ENCODE measurements at regions not wholly inside any gene's neighbourhood (a gene's known extent, or its start where the extent isn't known, plus 50 kb on each side); places are given as distances from the start of the nearest gene placed in this dataset.
A peak's percentile ranks its signal among the peaks of the same experiment; 100 is the strongest.
"Not testable (repeated sequence)": the region's sequence is repeated elsewhere in the genome, so short reads cannot be mapped to it uniquely, and the experiment has no call there.

DNA sequence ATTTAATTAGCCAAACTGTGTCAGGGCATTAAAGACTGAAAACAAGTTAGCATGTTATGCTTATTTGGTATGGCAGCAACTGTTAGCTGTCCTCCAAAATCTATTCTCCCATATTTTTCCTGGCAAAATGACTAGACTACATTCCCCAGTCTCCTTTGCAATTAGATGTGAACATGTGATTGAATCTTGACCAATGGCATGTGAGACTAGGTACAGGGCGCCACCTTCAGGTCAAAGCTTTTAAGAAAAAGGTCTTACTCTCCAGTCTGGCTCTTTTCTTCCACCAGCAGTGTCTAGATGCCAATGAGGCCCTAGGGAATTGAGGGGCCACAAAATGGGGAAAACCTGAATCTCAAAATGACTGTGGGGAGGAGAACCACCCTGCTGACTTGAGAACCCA, 408.2 kb downstream of the SMARCA1 start:
- Histone ChIP-seq H3K36me3 (no peaks in the 10 kb centered on the region), H3K4me3 (no peak overlapping the region), H3K27me3 (no peaks in the 10 kb centered on the region), H3K9me3 (no peaks in the 10 kb centered on the region)
- peak; percentile 1 for DNase-seq

DNA sequence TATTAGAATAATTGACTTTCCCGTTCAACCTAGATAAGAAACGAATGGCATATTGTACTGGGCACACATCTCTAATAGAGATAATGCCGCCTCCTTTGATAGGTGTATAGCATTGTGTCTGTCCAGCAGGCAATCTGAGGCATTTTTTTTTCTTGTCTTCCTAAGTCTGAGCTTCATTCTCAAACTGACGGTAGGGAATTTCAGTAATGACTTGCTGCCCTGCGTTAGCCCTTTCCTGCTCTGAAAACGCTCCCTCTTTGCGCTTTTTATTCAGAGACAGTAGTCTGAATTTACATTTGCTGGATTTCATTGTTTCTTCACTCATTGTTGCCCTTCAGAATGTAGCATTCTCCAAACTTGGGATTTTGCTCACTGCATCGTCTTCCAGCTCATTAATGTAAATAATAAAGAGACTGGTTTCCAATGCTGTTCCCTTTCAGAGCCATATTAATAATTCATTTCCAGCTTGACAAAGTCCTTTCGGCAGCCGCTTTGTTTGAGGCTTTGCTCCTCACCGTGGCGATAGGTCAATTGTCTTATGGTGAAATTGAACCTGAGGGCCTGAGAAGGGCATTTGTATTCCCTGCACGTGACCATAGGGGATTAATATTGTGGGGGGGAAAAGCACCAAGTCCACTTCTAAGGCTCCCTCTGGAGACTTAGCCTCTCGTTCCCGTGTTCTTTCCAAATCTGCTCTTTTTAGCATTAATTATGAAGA, 412.1 kb downstream of the SMARCA1 start:
- H3K9me3 ChIP-seq = no peaks in the 10 kb centered on the region
- no peaks in the 10 kb centered on the region for H3K27me3 ChIP-seq
- no peak for DNase-seq
- H3K4me3 ChIP-seq = no peak overlapping the region
- no peaks in the 10 kb centered on the region for H3K36me3 ChIP-seq

- DNase-seq = no peak
- Histone ChIP-seq H3K27me3 (no peaks in the 10 kb centered on the region), H3K36me3 (no peaks in the 10 kb centered on the region), H3K9me3 (no peaks in the 10 kb centered on the region), H3K4me3 (no peak overlapping the region)
These were observed 414.4 kb downstream of the SMARCA1 start for GRCh38 chrX:129108936-129109335.

DNA sequence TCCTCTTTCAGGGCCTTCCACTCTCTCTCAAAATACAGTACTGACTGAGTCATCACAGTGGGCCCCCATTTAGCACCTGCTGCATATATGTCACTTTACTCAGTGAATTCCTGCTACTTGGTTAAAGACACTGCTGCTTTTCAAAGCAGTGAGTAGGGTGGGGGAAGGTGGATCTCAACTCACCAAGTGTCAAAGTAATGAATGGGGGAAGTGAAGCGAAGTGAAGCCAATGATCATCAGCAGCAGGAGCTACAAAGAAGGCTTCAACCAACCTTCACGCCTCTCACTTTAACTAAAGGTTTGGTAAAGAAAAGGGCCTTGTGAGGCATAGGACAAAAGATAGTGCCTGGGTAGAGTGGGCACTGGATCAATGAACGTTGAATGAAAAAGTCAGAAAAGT, 424.1 kb downstream of the SMARCA1 start:
- no peak overlapping the region for H3K4me3 ChIP-seq
- no peaks in the 10 kb centered on the region for H3K27me3 ChIP-seq
- H3K36me3 ChIP-seq = no peaks in the 10 kb centered on the region
- no peak for DNase-seq
- no peaks in the 10 kb centered on the region for H3K9me3 ChIP-seq

DNA sequence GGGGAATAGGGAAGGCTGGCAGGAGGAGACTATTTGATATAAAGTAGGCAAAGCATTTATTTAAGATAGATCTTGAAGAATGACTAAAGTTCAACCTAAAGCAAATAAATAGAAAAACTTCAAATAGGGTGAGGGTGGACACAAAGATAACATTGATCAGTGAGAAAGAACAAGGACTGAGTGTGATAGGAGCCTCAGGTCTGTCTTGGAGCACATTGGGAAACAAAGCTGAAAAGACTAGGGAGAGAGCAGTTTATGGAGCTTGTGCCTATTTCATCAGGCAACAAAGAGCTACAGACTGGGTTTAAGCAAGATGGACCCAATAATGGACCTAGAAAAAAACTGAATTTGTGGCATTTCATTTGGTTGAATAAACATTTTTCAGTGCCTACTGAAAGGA, 425.6 kb downstream of the SMARCA1 start:
- no peaks in the 10 kb centered on the region for H3K36me3 ChIP-seq
- H3K4me3 ChIP-seq = no peak overlapping the region
- no peaks in the 10 kb centered on the region for H3K27me3 ChIP-seq
- no peaks in the 10 kb centered on the region for H3K9me3 ChIP-seq
- no peak for DNase-seq

DNA sequence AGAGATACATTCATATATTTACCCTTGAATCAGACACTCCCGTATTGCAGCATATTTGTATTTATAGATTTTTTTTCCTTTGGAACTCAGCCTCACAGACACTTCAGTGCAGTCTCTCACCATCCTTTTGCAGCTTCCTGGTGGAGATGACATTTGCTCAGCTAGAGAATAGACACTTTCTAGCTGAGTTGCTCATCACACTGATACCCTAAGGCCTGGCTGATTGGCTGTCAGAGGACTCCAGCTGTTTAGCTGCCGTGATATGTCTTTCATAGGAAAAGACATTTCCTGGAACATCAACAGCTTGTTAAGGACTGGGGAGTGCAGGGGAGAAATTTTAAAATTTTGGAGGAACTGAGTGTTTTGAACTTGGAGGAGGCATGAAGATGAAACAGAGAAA, 429.6 kb downstream of the SMARCA1 start:
- Histone ChIP-seq H3K27me3 (no peaks in the 10 kb centered on the region), H3K36me3 (no peaks in the 10 kb centered on the region), H3K4me3 (no peak overlapping the region), H3K9me3 (no peaks in the 10 kb centered on the region)
- DNase-seq = no peak

- DNase-seq = no peak
- no peaks in the 10 kb centered on the region for H3K36me3 ChIP-seq
- no peaks in the 10 kb centered on the region for H3K27me3 ChIP-seq
- H3K4me3 ChIP-seq = no peak overlapping the region
- no peaks in the 10 kb centered on the region for H3K9me3 ChIP-seq
These were observed 430.5 kb downstream of the SMARCA1 start for GRCh38 chrX:129092757-129093156.

GRCh38 chrX:129092242-129092641, 431.0 kb downstream of the SMARCA1 start:
- no peak for DNase-seq
- H3K27me3 ChIP-seq = no peaks in the 10 kb centered on the region
- H3K36me3 ChIP-seq = no peaks in the 10 kb centered on the region
- H3K9me3 ChIP-seq = no peaks in the 10 kb centered on the region
- H3K4me3 ChIP-seq = no peak overlapping the region

GRCh38 chrX:129091097-129091496, 432.2 kb downstream of the SMARCA1 start:
- no peak for DNase-seq
- no peaks in the 10 kb centered on the region for H3K27me3 ChIP-seq
- H3K36me3 ChIP-seq = no peaks in the 10 kb centered on the region
- H3K9me3 ChIP-seq = no peaks in the 10 kb centered on the region
- H3K4me3 ChIP-seq = no peak overlapping the region

DNA sequence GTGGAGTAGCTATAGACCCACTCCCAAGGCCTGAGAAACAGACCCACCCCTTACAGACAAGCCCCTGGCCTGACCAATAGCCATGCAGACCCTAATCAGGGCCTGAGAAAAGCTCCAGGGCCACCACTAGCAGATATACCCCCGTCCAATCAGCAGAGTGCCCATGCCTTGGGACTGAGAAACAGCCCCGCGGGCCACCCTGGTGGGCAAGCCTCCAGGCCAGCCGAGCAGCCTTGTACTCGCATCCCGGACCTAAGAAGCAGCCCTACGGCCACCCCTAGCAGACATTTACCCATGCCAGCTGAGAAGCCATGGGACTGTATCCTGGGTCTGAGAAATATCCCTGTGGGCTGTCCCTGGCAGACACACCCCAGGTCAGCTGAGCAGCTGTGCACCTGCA, 436.5 kb downstream of the SMARCA1 start:
- no peaks in the 10 kb centered on the region for H3K36me3 ChIP-seq
- H3K4me3 ChIP-seq = no peak overlapping the region
- H3K9me3 ChIP-seq = no peaks in the 10 kb centered on the region
- no peak for DNase-seq
- no peaks in the 10 kb centered on the region for H3K27me3 ChIP-seq

- not testable (repeated sequence) for DNase-seq, H3K36me3 ChIP-seq, H3K9me3 ChIP-seq, H3K4me3 ChIP-seq, H3K27me3 ChIP-seq
These were observed 439.0 kb downstream of the SMARCA1 start for GRCh38 chrX:129084291-129084690.

DNA sequence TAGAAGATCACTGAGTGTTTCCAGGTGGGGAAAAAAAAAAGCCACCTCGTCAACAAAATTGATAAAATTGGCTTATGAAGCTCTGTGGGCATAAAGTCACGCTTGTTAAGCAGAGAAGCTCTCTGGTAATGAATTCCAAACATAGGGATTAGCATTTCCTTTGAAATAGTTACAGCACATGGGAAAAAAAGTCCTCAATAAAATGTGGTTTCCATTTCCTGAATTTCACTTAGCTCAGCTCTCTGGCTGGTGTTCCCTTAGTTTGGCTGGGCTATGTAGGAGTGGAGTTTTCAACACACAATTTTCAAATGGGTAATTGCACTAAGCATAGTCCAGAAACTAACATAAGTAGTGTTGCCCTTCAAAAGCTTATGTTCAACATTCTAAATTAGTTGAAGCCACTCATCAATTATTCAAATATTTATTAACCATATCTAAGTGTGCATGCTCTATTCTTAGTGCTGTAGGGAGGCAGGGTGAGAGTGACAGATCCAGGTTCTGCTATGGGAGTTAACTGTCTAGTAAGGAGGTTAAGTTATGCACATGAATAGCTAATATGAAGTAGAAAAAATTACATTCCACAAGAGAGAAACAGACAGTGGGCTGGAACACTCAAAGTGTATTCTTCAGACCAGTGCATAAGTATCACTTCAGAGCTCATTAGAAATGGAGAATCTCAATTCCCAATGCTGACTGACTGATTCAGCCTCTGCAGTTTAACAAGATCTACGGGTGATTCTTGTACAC, 445.7 kb downstream of the SMARCA1 start:
- Histone ChIP-seq H3K9me3 (no peaks in the 10 kb centered on the region), H3K36me3 (no peaks in the 10 kb centered on the region), H3K27me3 (no peaks in the 10 kb centered on the region), H3K4me3 (no peak overlapping the region)
- DNase-seq = no peak

GRCh38 chrX:129071390-129071789, 451.9 kb downstream of the SMARCA1 start:
- no peaks in the 10 kb centered on the region for H3K27me3 ChIP-seq
- no peak for DNase-seq
- H3K4me3 ChIP-seq = no peak overlapping the region
- H3K9me3 ChIP-seq = no peaks in the 10 kb centered on the region
- H3K36me3 ChIP-seq = no peaks in the 10 kb centered on the region

- Histone ChIP-seq H3K4me3 (no peak overlapping the region), H3K9me3 (no peaks in the 10 kb centered on the region), H3K27me3 (no peaks in the 10 kb centered on the region), H3K36me3 (no peaks in the 10 kb centered on the region)
- no peak for DNase-seq
These were observed 457.4 kb downstream of the SMARCA1 start for GRCh38 chrX:129065895-129066294.

DNA sequence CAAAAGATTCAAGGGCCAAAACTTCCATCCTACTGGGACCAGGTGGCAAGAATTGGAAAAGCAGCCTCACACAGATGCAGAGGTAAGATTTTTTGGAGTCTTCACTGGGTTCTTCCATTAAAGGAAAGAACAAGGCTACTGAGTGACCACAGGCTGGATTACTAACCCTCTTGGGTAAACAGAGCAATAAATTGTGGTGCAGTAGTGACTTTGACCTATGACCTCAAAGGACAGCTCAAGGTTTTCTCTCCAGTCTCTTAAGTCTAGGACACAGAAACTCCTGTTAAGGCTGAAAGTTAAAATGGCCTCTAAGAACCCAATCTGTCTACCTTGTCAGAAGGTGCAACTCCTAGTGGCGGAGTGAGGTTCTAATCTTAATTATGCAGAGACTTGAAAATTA, 464.9 kb downstream of the SMARCA1 start:
- no peaks in the 10 kb centered on the region for H3K27me3 ChIP-seq
- no peaks in the 10 kb centered on the region for H3K36me3 ChIP-seq
- no peak overlapping the region for H3K4me3 ChIP-seq
- no peaks in the 10 kb centered on the region for H3K9me3 ChIP-seq
- no peak for DNase-seq

GRCh38 chrX:129043138-129043537, 480.2 kb downstream of the SMARCA1 start:
- Histone ChIP-seq H3K9me3 (no peaks in the 10 kb centered on the region), H3K36me3 (no peaks in the 10 kb centered on the region), H3K27me3 (no peaks in the 10 kb centered on the region), H3K4me3 (no peak overlapping the region)
- DNase-seq = no peak

DNA sequence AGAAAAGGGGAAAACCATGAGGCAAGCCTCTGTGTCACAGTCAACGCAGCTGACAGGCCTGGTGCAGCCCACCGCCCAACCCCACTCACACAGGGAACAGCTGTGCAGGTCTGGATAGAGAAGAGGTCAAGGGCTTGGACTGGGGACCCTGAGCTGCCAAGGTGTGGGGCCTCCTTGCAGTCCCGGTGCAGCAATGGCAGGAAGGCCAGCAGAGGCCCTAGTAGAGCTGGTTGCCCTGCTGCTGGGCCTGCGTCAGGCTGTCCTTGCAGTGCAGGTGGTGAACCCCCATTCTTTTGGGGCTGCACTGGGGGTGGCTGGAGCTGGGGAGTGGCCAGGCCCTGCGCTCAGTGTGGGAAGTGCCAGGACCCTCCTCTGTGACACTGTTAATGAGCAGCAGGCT, 482.0 kb downstream of the SMARCA1 start:
- Histone ChIP-seq H3K9me3 (no peaks in the 10 kb centered on the region), H3K4me3 (no peak overlapping the region), H3K36me3 (no peaks in the 10 kb centered on the region), H3K27me3 (no peaks in the 10 kb centered on the region)
- DNase-seq = no peak

GRCh38 chrX:129040124-129040523, 483.2 kb downstream of the SMARCA1 start:
- H3K27me3 ChIP-seq = no peaks in the 10 kb centered on the region
- no peak for DNase-seq
- H3K4me3 ChIP-seq = no peak overlapping the region
- H3K9me3 ChIP-seq = no peaks in the 10 kb centered on the region
- H3K36me3 ChIP-seq = no peaks in the 10 kb centered on the region
